Stomach (tissue), 8 donors: ENCODE measurements at regions not wholly inside any gene's neighbourhood (a gene's known extent, or its start where the extent isn't known, plus 50 kb on each side); places are given as distances from the start of the nearest gene placed in this dataset.
A peak's percentile ranks its signal among the peaks of the same experiment; 100 is the strongest.

Experiments used
- DNase-seq, 2 donors: peaks; one replicate each; pipeline versions ENCODE4 v3.0.0 to v3.0.0-alpha.2; 2013 to 2019
- H3K27ac ChIP-seq, 5 donors: fragments of 200-600 bp in 4 of 5; sonication (generic) in 4 of 5; one replicate each; pipeline ENCODE4 v1.5.1; 2013 to 2019; ENCODE audit warnings: mild to moderate bottlenecking in 1 of 5, moderate library complexity in 1 of 5
- H3K27me3 ChIP-seq, 3 donors: fragments of 200-600 bp; sonication (generic); one replicate each; pipeline ENCODE4 v1.5.1; 2017 to 2019; ENCODE audit warnings: mixed run types in 1 of 3
- H3K36me3 ChIP-seq, 4 donors: fragments of 200-600 bp; sonication (generic); 1 replicate in 3 of 4; 2 replicates in 1 of 4; pipeline ENCODE4 v1.5.1; 2016 to 2019
- H3K4me1 ChIP-seq, 4 donors: fragments of 200-600 bp; sonication (generic); one replicate each; pipeline ENCODE4 v1.5.1; 2016 to 2019
- H3K4me3 ChIP-seq, 4 donors: fragments of 200-600 bp; sonication (generic) in 3 of 4; one replicate each; pipeline ENCODE4 v1.5.1; 2016 to 2019; ENCODE audit warnings: mild to moderate bottlenecking in 1 of 4
- H3K9me3 ChIP-seq, 4 donors: fragments of 200-600 bp; sonication (generic); one replicate each; pipeline ENCODE4 v1.5.1; 2016 to 2019
- CTCF ChIP-seq, 7 experiments: fragments of 450-650 bp in 4 of 7; fragments of 200-600 bp in 3 of 7; sonication (generic) in 3 of 7; IDR thresholded peaks; one replicate each; pipeline ENCODE4 v1.5.1; 2016 to 2019; ENCODE audit warnings: antibody characterized with exemption in 7 of 7, control low read depth in 2 of 7, mild to moderate bottlenecking in 1 of 7
- EP300 ChIP-seq: sonication (generic); formaldehyde crosslinking; IDR thresholded peaks from one replicate; pipeline ENCODE4 v1.6.1; 2017; ENCODE audit warnings: antibody characterized with exemption
- POLR2A ChIP-seq, 4 donors: fragments of 450-650 bp; IDR thresholded peaks; one replicate each; pipeline ENCODE4 v1.6.1; 2016; ENCODE audit warnings: antibody characterized with exemption in 4 of 4, control low read depth in 2 of 4, mild to moderate bottlenecking in 1 of 4, moderate library complexity in 1 of 4
- POLR2AphosphoS5 ChIP-seq, 3 donors: sonication (generic); formaldehyde crosslinking; IDR thresholded peaks; one replicate each; pipeline ENCODE4 v1.6.1; 2016; ENCODE audit warnings: antibody characterized with exemption in 3 of 3
- WGBS, 5 donors: extraction: QIAGEN DNeasy Blood & Tissue Kit in 3 of 5; methylation state at CpG; one replicate each; pipeline versions ENCODE4 v1.1.5 to v1.1.7; 2013 to 2018; 5-methylcytosine and 5-hydroxymethylcytosine counted together
- intact Hi-C: fragments of 100-400 bp; cut with DNase I; formaldehyde crosslinking; loops from one replicate; pipeline ENCODE4 v1.15.1; 2023; ENCODE audit warnings: low total_unique reads
- donor health status: healthy with polysubstance abuse.
- donor health status: Bipolar disorder and iron deficiency.
- donor health status: healthy.

- TF ChIP-seq CTCF (IDR thresholded peaks at IDR 0.05), result no peak
- no peak for TF ChIP-seq POLR2AphosphoS5 (IDR thresholded peaks at IDR 0.05)
- TF ChIP-seq EP300, result no peak
- TF ChIP-seq POLR2A (IDR thresholded peaks at IDR 0.05), result no peak
- no peaks in the 10 kb centered on the region for H3K9me3 ChIP-seq
- H3K36me3 ChIP-seq, result no peaks in the 10 kb centered on the region
- H3K27ac ChIP-seq, result no peak overlapping the region
- no peaks in the 10 kb centered on the region for H3K4me1 ChIP-seq
- H3K4me3 ChIP-seq, result no peak overlapping the region
- no peak for DNase-seq
- 76 to 95% (median 87%) methylated on average over 2 of the region's 2 CpGs for WGBS, 5 donors
- intact Hi-C loops, result no loop called here
- no peaks in the 10 kb centered on the region for H3K27me3 ChIP-seq
Observed at GRCh38 chr12:13597837-13598236, 383.6 kb downstream of the GRIN2B start.

- intact Hi-C loops, result no loop called here
- Histone ChIP-seq H3K4me1 (no peaks in the 10 kb centered on the region), H3K27me3 (no peaks in the 10 kb centered on the region), H3K4me3 (no peak overlapping the region), H3K36me3 (no peaks in the 10 kb centered on the region), H3K9me3 (no peaks in the 10 kb centered on the region), H3K27ac (no peak overlapping the region)
- no peak for TF ChIP-seq EP300
- no peak for TF ChIP-seq CTCF (IDR thresholded peaks at IDR 0.05)
- TF ChIP-seq POLR2A (IDR thresholded peaks at IDR 0.05), result no peak
- TF ChIP-seq POLR2AphosphoS5 (IDR thresholded peaks at IDR 0.05), result no peak
- no peak for DNase-seq
- 71 to 92% (median 84%) methylated on average over 4 of the region's 4 CpGs for WGBS, 5 donors
Observed at GRCh38 chr12:13597166-13597565, 384.2 kb downstream of the GRIN2B start.

GRCh38 chr12:13596714-13597113 is 384.7 kb downstream of the GRIN2B start:
- no peaks in the 10 kb centered on the region for H3K27me3 ChIP-seq
- 75 to 97% (median 82%) methylated on average over 1 of the region's 1 CpG for WGBS, 5 donors
- no peak overlapping the region for H3K27ac ChIP-seq
- no peak for DNase-seq
- no peaks in the 10 kb centered on the region for H3K9me3 ChIP-seq
- H3K4me3 ChIP-seq, result no peak overlapping the region
- TF ChIP-seq POLR2AphosphoS5 (IDR thresholded peaks at IDR 0.05) (no peak), EP300 (no peak), CTCF (IDR thresholded peaks at IDR 0.05) (no peak), POLR2A (IDR thresholded peaks at IDR 0.05) (no peak)
- intact Hi-C loops, result no loop called here
- H3K4me1 ChIP-seq, result no peaks in the 10 kb centered on the region
- no peaks in the 10 kb centered on the region for H3K36me3 ChIP-seq

- Histone ChIP-seq H3K4me3 (no peak overlapping the region), H3K27me3 (no peaks in the 10 kb centered on the region), H3K4me1 (no peaks in the 10 kb centered on the region), H3K27ac (no peak overlapping the region), H3K9me3 (no peaks in the 10 kb centered on the region), H3K36me3 (no peaks in the 10 kb centered on the region)
- 83 to 93% (median 92%) methylated on average over 2 of the region's 2 CpGs for WGBS, 5 donors
- TF ChIP-seq POLR2AphosphoS5 (IDR thresholded peaks at IDR 0.05), result no peak
- TF ChIP-seq POLR2A (IDR thresholded peaks at IDR 0.05), result no peak
- TF ChIP-seq CTCF (IDR thresholded peaks at IDR 0.05), result no peak
- TF ChIP-seq EP300, result no peak
- peak in 1 of 2 donors; percentile 13 for DNase-seq
- intact Hi-C loops, result no loop called here
Observed at GRCh38 chr12:13595536-13596443, 385.6 kb downstream of the GRIN2B start.
